ENCODE measurements at regions not wholly inside any gene's neighbourhood (a gene's known extent, or its start where the extent isn't known, plus 50 kb on each side); places are given as distances from the start of the nearest gene placed in this dataset.

GRCh38 chr2:83079007-83079406 is 1380.1 kb downstream of the SUCLG1 start:
- H4K20me1 ChIP-seq (ENCODE audit: control insufficient read depth, extremely low read depth, insufficient read depth, low read length): no peaks in the 10 kb centered on the region
- no peak overlapping the region for H3K27ac ChIP-seq (ENCODE audit: control insufficient read depth, insufficient read depth, low read length)
- no peak overlapping the region for H3K4me3 ChIP-seq (ENCODE audit: control insufficient read depth in 2 of 3, extremely low read depth in 1 of 3, insufficient read depth in 2 of 3, low read depth in 1 of 3, low read length in 3 of 3)
- H2AFZ ChIP-seq (ENCODE audit: control insufficient read depth, low read length): no peak overlapping the region
- no peak for TF ChIP-seq EZH2 (IDR thresholded peaks at IDR 0.05; ENCODE audit: low read length)
- TF ChIP-seq CTCF (optimal IDR thresholded peaks at IDR 0.05 in 1 of 3, IDR thresholded peaks at IDR 0.05 in 1 of 3, conservative IDR thresholded peaks at IDR 0.05 in 1 of 3; ENCODE audit: extremely low read depth in 1 of 3, insufficient read depth in 2 of 3, low read length in 3 of 3): no peak
- no peak overlapping the region for H3K9ac ChIP-seq (ENCODE audit: control insufficient read depth, extremely low read depth, insufficient read depth, low read length)
- FAIRE-seq: no peak
- H3K4me1 ChIP-seq (ENCODE audit: control insufficient read depth, extremely low read depth, insufficient read depth, low read length): no peaks in the 10 kb centered on the region
- DNase-seq (ENCODE audit: low read depth, low spot score): no peak
- no peaks in the 10 kb centered on the region for H3K9me3 ChIP-seq (ENCODE audit: control insufficient read depth, low read depth, low read length)
- H3K4me2 ChIP-seq (ENCODE audit: control insufficient read depth, extremely low read depth, insufficient read depth, low read depth, low read length): no peak overlapping the region
- H3K36me3 ChIP-seq (ENCODE audit: control insufficient read depth in 2 of 2, extremely low read depth in 1 of 2, insufficient read depth in 2 of 2, low read length in 2 of 2): no peaks in the 10 kb centered on the region
- no peaks in the 10 kb centered on the region for H3K79me2 ChIP-seq (ENCODE audit: control insufficient read depth, insufficient read depth, low read length)
- no peaks in the 10 kb centered on the region for H3K27me3 ChIP-seq (ENCODE audit: control insufficient read depth, extremely low read depth, insufficient read depth, low read length)
- H3K9me1 ChIP-seq (ENCODE audit: control insufficient read depth, extremely low read depth, insufficient read depth, low read length): no peaks in the 10 kb centered on the region
- dilution Hi-C loops (cut with MboI; ENCODE audit: extremely low pct_ligation_motif_present, low sequenced_read_pairs): no loop called here

GRCh38 chr2:83072767-83073166 is 1386.3 kb downstream of the SUCLG1 start:
- dilution Hi-C loops (cut with MboI; ENCODE audit: extremely low pct_ligation_motif_present, low sequenced_read_pairs): no loop called here
- TF ChIP-seq CTCF (optimal IDR thresholded peaks at IDR 0.05 in 1 of 3, IDR thresholded peaks at IDR 0.05 in 1 of 3, conservative IDR thresholded peaks at IDR 0.05 in 1 of 3; ENCODE audit: extremely low read depth in 1 of 3, insufficient read depth in 2 of 3, low read length in 3 of 3) (no peak), EZH2 (IDR thresholded peaks at IDR 0.05; ENCODE audit: low read length) (no peak)
- no peaks in the 10 kb centered on the region for H3K27me3 ChIP-seq (ENCODE audit: control insufficient read depth, extremely low read depth, insufficient read depth, low read length)
- H3K79me2 ChIP-seq (ENCODE audit: control insufficient read depth, insufficient read depth, low read length): no peaks in the 10 kb centered on the region
- no peak overlapping the region for H3K27ac ChIP-seq (ENCODE audit: control insufficient read depth, insufficient read depth, low read length)
- no peak overlapping the region for H3K9ac ChIP-seq (ENCODE audit: control insufficient read depth, extremely low read depth, insufficient read depth, low read length)
- no peaks in the 10 kb centered on the region for H3K36me3 ChIP-seq (ENCODE audit: control insufficient read depth in 2 of 2, extremely low read depth in 1 of 2, insufficient read depth in 2 of 2, low read length in 2 of 2)
- no peaks in the 10 kb centered on the region for H3K9me3 ChIP-seq (ENCODE audit: control insufficient read depth, low read depth, low read length)
- FAIRE-seq (no peak), DNase-seq (ENCODE audit: low read depth, low spot score) (no peak)
- no peak overlapping the region for H3K4me2 ChIP-seq (ENCODE audit: control insufficient read depth, extremely low read depth, insufficient read depth, low read depth, low read length)
- H3K4me3 ChIP-seq (ENCODE audit: control insufficient read depth in 2 of 3, extremely low read depth in 1 of 3, insufficient read depth in 2 of 3, low read depth in 1 of 3, low read length in 3 of 3): no peak overlapping the region
- no peaks in the 10 kb centered on the region for H4K20me1 ChIP-seq (ENCODE audit: control insufficient read depth, extremely low read depth, insufficient read depth, low read length)
- no peaks in the 10 kb centered on the region for H3K9me1 ChIP-seq (ENCODE audit: control insufficient read depth, extremely low read depth, insufficient read depth, low read length)
- H2AFZ ChIP-seq (ENCODE audit: control insufficient read depth, low read length): no peak overlapping the region
- no peaks in the 10 kb centered on the region for H3K4me1 ChIP-seq (ENCODE audit: control insufficient read depth, extremely low read depth, insufficient read depth, low read length)
